ENCODE measurements at regions not wholly inside any gene's neighbourhood (a gene's known extent, or its start where the extent isn't known, plus 50 kb on each side); places are given as distances from the start of the nearest gene placed in this dataset.

GRCh38 chr13:80717776-80718175 lies 376.9 kb upstream of the SPRY2 start:
- no peak for TF ChIP-seq CTCF (conservative IDR thresholded peaks at IDR 0.05; ENCODE audit: control insufficient read depth, insufficient read depth, low read depth, low read length)
- DNase-seq (ENCODE audit: low read depth) = no peak
- no peak overlapping the region for H3K4me3 ChIP-seq (ENCODE audit: control insufficient read depth, low read depth, low read length)

DNA sequence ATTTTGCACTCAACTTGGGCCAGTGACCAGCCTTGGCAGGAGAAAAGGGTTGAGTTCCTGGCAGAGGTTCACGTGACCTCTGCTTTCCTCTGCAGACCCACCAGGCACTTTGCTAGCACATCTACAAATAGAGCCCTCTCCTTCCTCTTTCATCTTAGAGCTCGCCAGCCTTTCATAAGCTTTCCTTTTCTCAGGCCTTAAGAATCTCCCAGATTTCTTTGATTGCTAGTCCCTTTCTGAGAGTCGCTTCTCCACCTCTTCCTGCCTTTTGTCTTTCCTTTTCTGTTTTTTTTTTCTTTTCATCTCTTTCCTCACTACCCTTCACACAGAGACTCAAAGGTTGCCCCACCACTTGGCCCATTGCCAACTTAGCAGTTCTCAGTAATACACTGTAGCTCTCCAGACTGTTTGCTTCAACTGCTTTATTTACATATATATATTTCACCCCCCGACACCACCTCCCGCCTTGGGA lies 375.7 kb upstream of the SPRY2 start:
- TF ChIP-seq CTCF (conservative IDR thresholded peaks at IDR 0.05; ENCODE audit: control insufficient read depth, insufficient read depth, low read depth, low read length) = no peak
- H3K4me3 ChIP-seq (ENCODE audit: control insufficient read depth, low read depth, low read length) = no peak overlapping the region
- DNase-seq (ENCODE audit: low read depth) = peak; percentile 7

GRCh38 chr13:80712026-80712425 lies 371.1 kb upstream of the SPRY2 start:
- H3K4me3 ChIP-seq (ENCODE audit: control insufficient read depth, low read depth, low read length) = no peak overlapping the region
- TF ChIP-seq CTCF (conservative IDR thresholded peaks at IDR 0.05; ENCODE audit: control insufficient read depth, insufficient read depth, low read depth, low read length) = no peak
- DNase-seq (ENCODE audit: low read depth) = peak; percentile 61

- TF ChIP-seq CTCF (conservative IDR thresholded peaks at IDR 0.05; ENCODE audit: control insufficient read depth, insufficient read depth, low read depth, low read length) = no peak
- no peak for DNase-seq (ENCODE audit: low read depth)
- no peak overlapping the region for H3K4me3 ChIP-seq (ENCODE audit: control insufficient read depth, low read depth, low read length)
Observed at GRCh38 chr13:80708791-80709190, 367.9 kb upstream of the SPRY2 start.

DNA sequence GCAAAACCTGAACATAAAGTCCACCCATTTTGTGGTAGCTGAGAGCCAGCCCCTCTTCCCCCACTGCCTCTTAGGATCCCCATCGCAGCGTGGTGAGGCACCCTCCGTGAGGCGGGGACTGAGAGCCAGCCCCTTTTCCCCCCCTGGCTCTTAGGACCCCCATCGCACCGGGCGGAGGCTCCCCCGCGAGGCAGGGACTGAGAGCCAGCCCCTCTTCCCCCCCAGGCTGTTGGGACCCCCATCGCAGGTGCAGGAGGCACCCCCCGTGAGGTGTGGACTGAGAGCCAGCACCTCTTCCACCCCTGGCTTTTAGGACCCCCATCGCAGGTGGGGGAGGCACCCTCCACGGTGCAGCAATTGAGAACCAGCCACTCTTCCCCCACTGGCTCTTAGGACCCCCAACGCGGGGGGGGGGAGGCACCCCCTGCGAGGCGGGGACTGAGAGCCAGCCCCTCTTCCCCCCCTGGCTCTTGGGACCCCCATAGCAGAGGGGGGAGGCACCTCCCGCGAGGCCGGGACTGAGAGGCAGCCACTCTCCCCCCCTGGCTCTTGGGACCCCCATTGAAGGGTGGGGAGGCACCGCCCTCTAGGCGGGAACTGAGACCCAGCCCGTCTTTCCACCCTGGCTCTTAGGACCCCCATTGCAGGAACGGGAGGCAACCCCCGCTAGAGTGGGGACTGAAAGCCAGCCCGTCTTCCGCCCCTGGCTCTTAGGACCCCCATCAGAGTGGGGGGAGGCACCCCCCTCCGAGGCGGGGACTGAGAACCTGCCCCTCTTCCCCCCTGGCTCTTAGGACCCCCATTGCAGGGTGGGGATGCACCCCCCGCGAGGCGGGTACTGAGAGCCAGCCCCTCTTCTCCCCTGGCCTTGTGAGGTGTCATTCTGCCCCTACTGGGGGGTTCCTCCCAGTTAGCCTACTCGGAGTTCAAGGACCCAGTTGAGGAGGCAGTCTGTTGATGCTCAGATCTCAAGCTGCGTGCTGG lies 366.4 kb upstream of the SPRY2 start:
- H3K4me3 ChIP-seq (ENCODE audit: control insufficient read depth, low read depth, low read length) = no peak overlapping the region
- DNase-seq (ENCODE audit: low read depth) = no peak
- no peak for TF ChIP-seq CTCF (conservative IDR thresholded peaks at IDR 0.05; ENCODE audit: control insufficient read depth, insufficient read depth, low read depth, low read length)

GRCh38 chr13:80706164-80706471 lies 365.2 kb upstream of the SPRY2 start:
- no peak for DNase-seq (ENCODE audit: low read depth)
- TF ChIP-seq CTCF (conservative IDR thresholded peaks at IDR 0.05; ENCODE audit: control insufficient read depth, insufficient read depth, low read depth, low read length) = no peak

More at GRCh38 chr13:80706164-80706471, 365.2 kb upstream of the SPRY2 start:
- H3K4me3 ChIP-seq (ENCODE audit: control insufficient read depth, low read depth, low read length) = no peak overlapping the region

Measured in fibroblast of mammary gland (primary cell).